Left ventricle myocardium superior (tissue), 1 donor: ENCODE measurements at regions not wholly inside any gene's neighbourhood (a gene's known extent, or its start where the extent isn't known, plus 50 kb on each side); places are given as distances from the start of the nearest gene placed in this dataset.
A peak's percentile ranks its signal among the peaks of the same experiment; 100 is the strongest.
"Not testable (repeated sequence)": the region's sequence is repeated elsewhere in the genome, so short reads cannot be mapped to it uniquely, and the experiment has no call there.

Source experiments
- ATAC-seq: fragments of 200-7000 bp; cut with Tn5 transposase; one replicate; pipeline ENCODE4 v1.9.1; 2020; ENCODE audit warnings: mild to moderate bottlenecking, moderate library complexity
- DNase-seq: peaks from one replicate; pipeline ENCODE4 v3.0.0-alpha.2; 2020
- intact Hi-C: fragments of 100-400 bp; cut with micrococcal nuclease; formaldehyde crosslinking; loops from one replicate; pipeline ENCODE4 v1.11.0; 2022
- donor health status: DM: no; HTN: yes; CAD: no; lungs with severe emphysema.

DNA sequence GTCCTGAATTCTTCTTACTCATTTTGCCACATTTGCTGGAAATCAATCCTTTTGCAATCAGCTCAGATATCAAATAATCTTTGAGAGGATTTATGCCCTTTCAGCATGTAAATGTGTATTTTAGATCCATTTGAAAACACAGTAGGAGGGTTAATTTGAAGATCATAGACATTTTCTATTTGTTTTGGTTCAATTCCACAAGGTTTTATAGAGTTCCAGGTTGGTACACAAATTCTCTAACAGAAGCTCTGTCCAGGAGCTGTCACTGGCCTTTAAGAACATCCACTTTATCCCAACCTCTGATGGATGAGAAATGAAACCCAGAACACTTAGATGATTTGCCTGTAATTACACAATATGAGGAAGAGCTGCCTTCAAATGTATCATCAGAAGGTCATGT lies 157.3 kb upstream of the CHAC2 start:
- no peak for ATAC-seq
- no peak for DNase-seq
- intact Hi-C loops, result no loop called here

DNA sequence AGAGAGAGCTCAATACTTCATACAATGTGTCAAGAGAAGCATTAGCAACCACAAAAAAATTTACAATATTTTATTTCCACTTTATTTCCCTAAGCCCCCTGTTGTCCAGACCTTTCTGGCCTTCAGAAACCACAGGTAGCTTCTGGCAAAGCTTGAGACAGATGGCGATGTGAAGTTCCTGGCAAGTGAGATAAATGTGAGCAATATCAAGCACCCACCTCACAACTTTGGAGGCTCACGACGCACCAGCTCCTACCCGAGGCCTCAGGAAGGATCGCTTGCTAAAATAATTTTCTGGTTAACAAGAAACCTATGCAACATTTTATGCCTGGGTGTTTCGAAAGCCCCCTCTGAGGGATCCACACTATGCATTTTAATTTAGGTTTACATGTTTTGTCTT lies 158.1 kb upstream of the CHAC2 start:
- intact Hi-C loops, result no loop called here

GRCh38 chr2:53608293-53608692 lies 159.3 kb upstream of the CHAC2 start:
- no peak for ATAC-seq
- intact Hi-C loops, result no loop called here
- no peak for DNase-seq

More for the DNA sequence above, 158.1 kb upstream of the CHAC2 start:
- ATAC-seq, result no peak
- no peak for DNase-seq

DNA sequence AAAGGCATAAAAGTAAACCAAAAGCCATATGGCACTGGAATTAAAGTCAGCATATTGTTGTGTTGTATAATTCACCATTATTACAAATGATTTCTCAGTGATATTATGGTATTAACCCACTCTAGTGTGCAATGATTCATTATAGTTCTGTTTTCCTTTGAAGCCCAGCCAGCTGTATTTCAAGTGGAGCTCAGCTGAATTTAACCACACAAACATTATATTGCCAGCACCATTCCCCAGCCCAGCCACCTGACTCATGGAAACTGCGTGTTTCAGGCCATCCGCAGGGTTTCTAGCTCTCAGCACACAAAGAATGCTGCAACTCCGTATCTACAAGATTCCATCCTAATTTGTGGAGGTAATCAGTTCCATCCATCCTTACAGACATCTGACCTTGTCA lies 166.8 kb upstream of the CHAC2 start:
- intact Hi-C loops, result no loop called here
- no peak for DNase-seq
- ATAC-seq, result no peak

DNA sequence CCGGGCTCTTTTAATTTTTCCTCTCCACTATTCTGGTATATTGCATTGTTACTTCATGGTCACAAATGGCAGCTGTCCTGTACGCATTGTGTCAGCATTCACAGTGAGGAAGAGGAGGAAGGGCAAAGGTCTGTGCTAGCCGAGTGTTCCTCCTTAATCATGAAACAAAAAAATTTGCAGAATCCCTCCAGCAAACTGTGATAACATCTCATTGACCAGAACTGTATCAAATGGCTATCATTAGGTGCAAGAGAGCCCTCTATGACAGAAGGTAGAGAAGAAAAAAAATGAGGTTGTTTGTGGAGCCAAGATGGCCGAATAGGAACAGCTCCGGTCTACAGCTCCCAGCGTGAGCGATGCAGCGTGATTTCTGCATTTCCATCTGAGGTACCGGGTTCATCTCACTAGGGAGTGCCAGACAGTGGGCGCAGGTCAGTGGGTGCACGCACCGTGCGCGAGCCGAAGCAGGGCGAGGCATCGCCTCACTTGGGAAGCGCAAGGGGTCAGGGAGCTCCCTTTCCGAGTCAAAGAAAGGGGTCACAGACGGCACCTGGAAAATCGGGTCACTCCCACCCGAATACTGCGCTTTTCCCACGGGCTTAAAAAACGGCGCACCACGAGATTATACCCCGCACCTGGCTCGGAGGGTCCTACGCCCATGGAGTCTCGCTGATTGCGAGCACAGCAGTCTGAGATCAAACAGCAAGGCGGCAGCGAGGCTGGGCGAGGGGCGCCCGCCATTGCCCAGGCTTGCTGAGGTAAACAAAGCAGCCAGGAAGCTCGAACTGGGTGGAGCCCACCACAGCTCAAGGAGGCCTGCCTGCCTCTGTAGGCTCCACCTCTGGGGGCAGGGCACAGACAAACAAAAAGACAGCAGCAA lies 180.6 kb upstream of the CHAC2 start:
- ATAC-seq, DNase-seq, intact Hi-C loops: not testable (repeated sequence)

GRCh38 chr2:53584986-53585385 lies 182.6 kb upstream of the CHAC2 start:
- no peak for ATAC-seq
- no peak for DNase-seq
- intact Hi-C loops, result no loop called here

- ATAC-seq, result no peak
- intact Hi-C loops, result no loop called here
Observed at GRCh38 chr2:53583583-53583982, 184.0 kb upstream of the CHAC2 start.

GRCh38 chr2:53582556-53582955 lies 185.0 kb upstream of the CHAC2 start:
- no peak for DNase-seq
- ATAC-seq, result no peak
- intact Hi-C loops, result no loop called here

More at GRCh38 chr2:53583583-53583982, 184.0 kb upstream of the CHAC2 start:
- DNase-seq, result no peak

GRCh38 chr2:53576166-53576565 lies 191.4 kb upstream of the CHAC2 start:
- no peak for ATAC-seq
- intact Hi-C loops, result no loop called here

GRCh38 chr2:53575721-53576124 lies 191.9 kb upstream of the CHAC2 start:
- intact Hi-C loops, result no loop called here
- DNase-seq, result peak; percentile 47
- ATAC-seq, result peak; percentile 55

More at GRCh38 chr2:53576166-53576565, 191.4 kb upstream of the CHAC2 start:
- DNase-seq, result no peak

- DNase-seq (no peak), ATAC-seq (no peak)
- intact Hi-C loops, result no loop called here
Observed at GRCh38 chr2:53572696-53573095, 194.9 kb upstream of the CHAC2 start.

- intact Hi-C loops, result no loop called here
- DNase-seq, result no peak
- no peak for ATAC-seq
Observed at GRCh38 chr2:53569957-53570727, 197.5 kb upstream of the CHAC2 start.

GRCh38 chr2:53568469-53568868 lies 199.1 kb upstream of the CHAC2 start:
- no peak for ATAC-seq
- DNase-seq, result no peak
- intact Hi-C loops, result no loop called here

DNA sequence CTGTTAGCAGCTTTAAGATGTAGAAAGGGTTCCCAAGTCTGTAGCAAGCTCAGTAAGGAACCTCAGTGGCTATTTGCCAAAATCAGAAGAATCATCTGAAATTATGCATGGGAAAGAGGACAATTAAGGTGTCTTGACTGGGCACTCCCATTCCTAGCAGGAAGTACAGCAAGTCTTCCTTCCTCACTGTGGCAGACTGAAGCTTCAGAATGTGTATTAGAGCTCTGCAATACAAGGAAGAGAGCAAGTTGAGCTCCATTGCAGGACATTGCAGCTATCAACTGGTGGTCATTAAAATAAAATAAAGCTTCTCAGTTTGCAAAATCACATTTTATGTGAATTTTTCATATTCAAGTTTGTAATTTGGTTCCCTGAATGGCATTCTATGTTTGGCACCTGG lies 200.5 kb upstream of the CHAC2 start:
- DNase-seq (no peak), ATAC-seq (no peak)
- intact Hi-C loops, result no loop called here

DNA sequence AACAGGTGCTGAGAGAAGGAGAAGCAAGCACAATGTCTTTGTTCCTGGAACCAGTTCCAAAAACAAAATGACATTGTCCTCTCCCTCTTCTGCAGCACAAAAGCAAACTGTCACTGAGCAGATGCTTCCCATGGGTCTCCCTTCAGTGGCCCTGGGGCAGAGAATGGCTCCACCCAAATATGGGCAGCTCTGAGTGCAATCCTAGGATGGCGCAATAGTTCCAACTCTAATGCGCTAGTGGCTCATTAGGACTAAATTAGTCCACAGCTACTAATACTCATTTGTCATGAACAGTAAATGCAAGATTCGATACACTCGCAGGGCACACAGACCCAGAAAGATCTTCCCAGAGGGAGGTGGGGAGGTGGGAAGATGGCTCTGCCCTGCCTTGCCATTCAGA lies 205.2 kb upstream of the CHAC2 start:
- DNase-seq (no peak), ATAC-seq (no peak)
- intact Hi-C loops, result no loop called here

DNA sequence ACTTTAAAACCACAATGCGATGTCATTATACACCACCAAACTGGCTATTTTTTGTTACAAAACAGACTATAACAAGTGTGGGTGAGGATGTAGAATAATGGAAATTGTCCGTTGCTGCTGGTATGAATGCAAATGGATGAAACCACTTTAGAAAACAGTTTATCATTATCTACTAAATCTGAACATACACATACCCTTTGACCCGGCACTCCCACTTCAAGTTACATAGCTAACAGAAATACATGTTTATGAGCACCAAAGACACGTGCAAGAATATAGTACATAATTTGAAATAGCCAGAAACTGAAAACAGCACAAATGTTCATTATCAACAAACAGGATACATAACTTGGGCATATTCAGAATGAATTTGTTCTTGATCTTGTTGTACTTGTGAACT lies 206.4 kb upstream of the CHAC2 start:
- no peak for ATAC-seq
- DNase-seq, result no peak
- intact Hi-C loops, result no loop called here

GRCh38 chr2:53559302-53559966 lies 208.2 kb upstream of the CHAC2 start:
- DNase-seq (no peak), ATAC-seq (no peak)
- intact Hi-C loops, result no loop called here

- ATAC-seq (no peak), DNase-seq (no peak)
- intact Hi-C loops, result no loop called here
Observed at GRCh38 chr2:53558867-53559266, 208.7 kb upstream of the CHAC2 start.

DNA sequence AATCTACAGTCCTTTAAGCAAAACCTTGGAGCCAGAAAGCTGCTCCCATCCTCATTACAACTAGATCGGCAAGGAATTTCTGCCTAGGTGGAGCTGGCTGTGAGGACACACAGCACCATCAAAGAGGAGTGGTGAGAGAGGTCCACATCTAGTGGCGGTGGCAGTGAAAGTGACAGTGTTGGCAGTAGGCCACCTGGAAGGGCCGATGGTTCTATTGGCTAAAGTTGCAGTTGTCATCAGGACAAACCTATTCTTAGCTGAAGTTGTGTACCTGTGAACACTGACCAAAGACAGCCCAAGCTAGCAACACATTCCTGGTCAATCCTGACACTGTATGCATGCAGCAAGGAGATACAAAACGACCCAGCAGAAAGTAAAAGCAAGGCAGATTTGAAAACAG lies 218.1 kb upstream of the CHAC2 start:
- peak; percentile 96 for ATAC-seq
- intact Hi-C loops, result no loop called here
- DNase-seq, result peak; percentile 84

- ATAC-seq, result no peak
- DNase-seq, result no peak
Observed at GRCh38 chr2:53545604-53546003, 222.0 kb upstream of the CHAC2 start.

More at GRCh38 chr2:53545604-53546003, 222.0 kb upstream of the CHAC2 start:
- intact Hi-C loops, result no loop called here
